ENCODE measurements at regions not wholly inside any gene's neighbourhood (a gene's known extent, or its start where the extent isn't known, plus 50 kb on each side); places are given as distances from the start of the nearest gene placed in this dataset.

DNA sequence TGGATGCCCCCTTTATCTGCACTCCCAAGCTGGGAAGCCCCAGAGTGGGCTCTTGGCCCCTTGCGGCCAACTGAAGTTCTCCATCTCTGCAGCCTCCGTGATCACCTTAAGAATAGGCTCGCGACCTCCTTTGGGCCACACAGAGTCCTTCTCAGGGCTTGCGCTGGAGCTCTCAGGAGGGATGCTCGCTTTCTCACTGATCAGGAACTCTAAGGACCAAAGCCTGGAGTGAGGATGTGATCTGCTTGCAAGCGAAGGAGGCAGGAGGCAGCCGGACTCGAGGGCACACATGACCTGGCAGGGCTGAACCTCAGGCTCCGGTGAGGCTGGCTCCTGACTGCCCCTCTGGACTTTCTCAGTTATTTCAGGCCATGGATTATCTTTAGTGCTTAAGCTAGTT lies 192.1 kb upstream of the MKI67 start:
- DNase-seq: no peak

DNA sequence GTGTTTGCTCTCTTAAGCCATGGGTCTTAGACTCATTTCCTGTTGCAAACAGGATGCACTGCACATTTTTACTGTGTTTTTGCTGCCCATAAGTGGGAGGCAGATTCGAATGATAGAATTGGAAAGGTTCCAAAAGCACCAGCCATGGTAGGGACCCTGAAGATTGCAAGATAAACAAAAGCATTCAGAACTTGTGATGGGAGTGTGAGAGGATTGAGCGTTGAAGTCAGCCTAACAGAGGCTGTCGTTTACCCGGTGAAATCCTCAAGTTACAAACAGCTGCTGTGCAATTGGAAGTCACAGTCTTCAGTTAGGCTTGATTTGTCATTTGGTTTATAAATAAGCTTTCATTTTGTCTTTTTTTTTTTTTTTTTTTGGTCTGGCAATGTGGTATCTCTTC lies 192.7 kb upstream of the MKI67 start:
- no peak for DNase-seq

DNA sequence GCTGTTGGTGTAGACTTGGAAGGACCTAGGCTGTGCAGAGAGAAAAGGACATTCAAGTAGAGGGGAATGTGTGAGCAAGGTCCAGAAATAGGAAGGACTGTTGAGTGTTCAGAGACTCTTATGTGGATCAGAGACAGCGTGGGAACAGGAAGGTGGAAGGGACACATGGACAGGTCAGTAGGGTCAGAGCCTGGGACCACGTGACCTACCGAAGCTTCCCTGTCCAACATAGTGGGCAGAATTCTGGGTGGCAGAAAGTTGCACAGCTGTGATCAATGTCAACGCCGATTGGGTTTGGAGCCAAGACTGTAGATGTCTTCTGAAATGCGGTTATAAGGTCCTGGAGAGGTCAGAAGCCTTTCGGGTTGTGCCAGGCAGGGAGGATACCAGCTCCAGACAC lies 195.9 kb upstream of the MKI67 start:
- DNase-seq: no peak

DNA sequence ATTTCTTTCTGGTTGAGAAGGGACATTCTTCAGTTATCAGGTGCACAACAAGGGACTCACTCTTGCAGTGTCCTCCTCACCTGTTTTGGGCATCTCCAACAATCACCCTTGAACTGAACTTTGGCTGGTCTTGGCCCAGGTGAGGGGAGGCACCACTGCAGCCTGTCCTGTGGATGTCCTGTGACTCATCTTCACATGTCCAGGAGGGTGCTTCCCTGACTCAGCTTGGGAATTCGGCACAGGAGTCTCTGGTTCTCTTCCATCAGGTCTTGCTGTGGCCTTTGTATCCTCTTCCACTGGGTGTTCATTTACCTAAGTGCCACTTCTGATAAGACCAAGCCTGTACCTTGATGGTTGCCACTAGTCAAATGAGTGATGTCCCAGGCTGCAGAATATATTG lies 196.7 kb upstream of the MKI67 start:
- no peak for DNase-seq

DNA sequence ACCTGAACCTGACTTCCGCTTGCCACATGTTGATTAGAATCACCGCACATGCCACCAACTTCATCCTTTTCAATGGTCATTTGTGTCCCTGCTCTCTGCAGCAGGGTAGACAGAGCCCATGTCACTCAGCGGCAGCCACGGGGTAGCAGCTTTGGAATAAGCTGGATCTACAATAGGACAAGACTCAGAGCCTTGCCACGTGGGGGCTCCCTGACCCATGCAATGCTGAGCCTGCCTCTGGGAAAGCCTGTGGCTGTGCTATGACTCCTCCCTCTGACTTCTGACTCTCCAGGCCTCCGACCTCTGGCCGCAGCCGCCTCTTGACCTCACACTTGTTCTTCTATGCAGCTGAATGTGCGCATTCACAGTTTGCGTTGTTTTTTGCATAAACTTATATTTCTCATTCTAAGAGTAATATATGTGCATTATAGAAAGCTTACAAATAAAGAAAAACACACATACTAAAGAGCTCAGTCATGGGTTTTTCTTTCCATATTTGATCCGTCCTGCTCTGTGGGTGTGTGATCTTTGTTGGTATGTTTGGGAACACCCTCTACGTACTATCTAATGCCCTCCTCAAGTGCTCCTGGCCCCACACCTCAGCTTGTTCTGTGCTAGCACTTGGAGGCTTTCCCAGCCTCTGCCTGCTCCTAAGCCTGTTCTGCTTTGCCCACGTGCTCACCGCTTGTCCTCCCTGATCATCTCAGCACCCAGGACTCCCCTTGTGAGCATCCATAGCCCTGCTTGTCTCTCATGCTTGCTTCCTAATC lies 198.0 kb upstream of the MKI67 start:
- DNase-seq: no peak

- no peak for DNase-seq
These were observed 199.6 kb upstream of the MKI67 start for GRCh38 chr10:128325788-128326187.

GRCh38 chr10:128326251-128326650 lies 200.0 kb upstream of the MKI67 start:
- no peak for DNase-seq

DNA sequence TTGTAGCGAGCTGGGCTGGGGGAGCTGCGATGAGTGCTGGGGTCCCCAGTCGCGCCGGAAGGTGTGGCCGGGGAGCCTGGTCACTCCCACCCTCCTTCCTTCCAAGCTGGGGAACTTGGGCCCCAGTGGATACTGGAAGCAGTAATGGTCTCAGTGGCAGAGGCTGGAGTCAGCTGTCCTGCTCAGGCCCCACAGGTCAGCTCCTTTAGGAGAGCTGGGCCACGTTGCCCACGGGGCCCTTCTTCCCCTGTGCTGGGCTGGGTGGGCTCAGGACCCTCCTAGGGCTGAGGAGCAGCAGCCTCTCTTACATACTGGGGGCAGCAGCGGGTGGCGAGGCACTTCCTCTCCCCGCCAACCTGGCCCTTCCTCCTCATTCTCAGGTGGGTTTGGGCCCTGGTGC lies 200.6 kb upstream of the MKI67 start:
- DNase-seq: no peak

GRCh38 chr10:128336401-128336800 lies 210.2 kb upstream of the MKI67 start:
- DNase-seq: no peak

- DNase-seq: no peak
These were observed 211.7 kb upstream of the MKI67 start for GRCh38 chr10:128337860-128338378.

DNA sequence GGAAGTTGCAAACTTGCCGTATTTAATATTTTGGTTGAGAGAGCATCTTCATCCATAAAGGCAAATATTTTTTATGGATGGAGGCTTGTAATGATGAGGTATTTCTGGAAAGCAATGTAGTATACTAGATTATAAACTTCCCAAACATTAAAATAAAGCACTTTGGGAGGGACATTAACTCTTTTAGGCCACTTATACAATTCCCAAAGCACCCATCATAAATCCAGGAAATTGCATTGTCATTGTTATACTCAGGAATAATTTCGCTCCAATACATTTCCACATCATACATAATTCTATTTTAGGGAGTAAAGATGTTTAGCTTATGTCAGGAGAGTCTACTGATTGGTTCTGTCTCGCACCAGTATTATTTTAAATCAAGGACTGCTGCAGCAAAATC lies 212.7 kb upstream of the MKI67 start:
- no peak for DNase-seq

- DNase-seq: no peak
These were observed 213.5 kb upstream of the MKI67 start for GRCh38 chr10:128339753-128340152.

GRCh38 chr10:128345353-128345752 lies 219.1 kb upstream of the MKI67 start:
- DNase-seq: no peak

- no peak for DNase-seq
These were observed 234.6 kb upstream of the MKI67 start for GRCh38 chr10:128360783-128361182.

GRCh38 chr10:128361487-128361886 lies 235.3 kb upstream of the MKI67 start:
- DNase-seq: no peak

DNA sequence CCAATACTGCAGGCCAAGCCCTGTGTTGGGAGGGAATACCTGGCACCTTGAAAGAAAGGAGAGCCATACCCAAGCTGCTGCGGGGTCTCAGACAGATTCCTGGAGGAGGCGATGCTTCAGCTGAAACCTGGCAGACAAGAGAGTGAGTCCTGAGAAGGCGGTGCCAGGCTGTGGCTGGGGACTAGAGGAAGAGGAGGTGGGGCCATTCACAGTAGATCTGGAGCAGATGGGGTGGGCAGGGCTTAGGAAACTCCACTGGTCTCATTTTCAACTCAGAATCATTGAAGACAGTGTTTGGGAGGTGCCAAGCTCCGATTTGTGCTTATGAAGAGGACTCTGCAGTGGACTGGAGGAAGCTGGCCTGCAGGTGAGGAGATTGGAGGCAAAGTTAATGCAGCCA lies 236.3 kb upstream of the MKI67 start:
- no peak for DNase-seq

GRCh38 chr10:128364631-128365030 lies 238.4 kb upstream of the MKI67 start:
- DNase-seq: no peak

GRCh38 chr10:128365156-128365725 lies 239.0 kb upstream of the MKI67 start:
- DNase-seq: no peak

DNA sequence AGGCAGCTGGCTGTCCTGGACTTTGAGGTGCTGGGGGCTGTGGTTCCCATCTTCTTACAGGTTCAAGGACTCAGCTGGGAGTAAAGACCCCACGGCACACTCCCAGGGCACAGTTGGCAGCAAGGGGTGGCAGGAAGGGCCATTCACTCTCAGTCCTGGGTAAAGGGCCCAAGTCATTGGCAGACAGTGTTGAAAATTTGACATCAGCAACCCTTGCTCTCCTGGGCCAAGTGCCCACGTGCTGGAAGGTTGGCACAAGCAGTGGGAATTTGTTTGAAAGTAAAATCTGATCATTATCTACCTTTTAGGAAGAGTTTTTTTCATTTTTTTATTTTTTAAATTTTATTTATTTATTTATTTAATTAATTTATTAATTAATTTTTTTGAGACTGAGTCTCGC lies 241.6 kb upstream of the MKI67 start:
- DNase-seq: no peak

DNA sequence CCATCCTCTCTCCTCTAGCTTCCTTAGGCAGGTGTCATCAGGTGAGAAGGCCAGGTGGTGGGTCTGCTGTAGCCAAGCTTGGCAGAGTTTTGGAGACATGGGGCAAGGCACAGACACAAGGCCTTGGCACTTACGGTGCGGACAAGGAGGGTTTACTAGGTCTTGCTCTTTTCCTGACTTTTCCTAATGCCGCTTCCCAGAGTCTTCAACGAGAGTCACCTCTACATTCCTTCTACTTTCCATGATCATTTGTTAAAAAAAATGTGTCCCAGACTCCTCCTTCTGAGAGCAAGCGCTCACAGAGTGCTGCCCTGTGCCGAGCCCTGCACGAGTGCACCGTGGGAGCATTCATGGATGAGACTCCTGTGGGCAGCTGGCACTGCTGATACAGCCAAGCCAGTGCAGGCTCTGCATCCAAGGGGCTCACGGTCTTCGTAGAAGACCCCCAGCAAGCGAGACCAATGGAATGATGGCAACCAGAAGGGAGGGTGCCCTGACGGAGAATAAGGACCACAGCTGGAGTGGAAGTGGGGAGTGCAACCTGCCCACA lies 243.0 kb upstream of the MKI67 start:
- DNase-seq: no peak

GRCh38 chr10:128373071-128373749 lies 247.0 kb upstream of the MKI67 start:
- no peak for DNase-seq

DNA sequence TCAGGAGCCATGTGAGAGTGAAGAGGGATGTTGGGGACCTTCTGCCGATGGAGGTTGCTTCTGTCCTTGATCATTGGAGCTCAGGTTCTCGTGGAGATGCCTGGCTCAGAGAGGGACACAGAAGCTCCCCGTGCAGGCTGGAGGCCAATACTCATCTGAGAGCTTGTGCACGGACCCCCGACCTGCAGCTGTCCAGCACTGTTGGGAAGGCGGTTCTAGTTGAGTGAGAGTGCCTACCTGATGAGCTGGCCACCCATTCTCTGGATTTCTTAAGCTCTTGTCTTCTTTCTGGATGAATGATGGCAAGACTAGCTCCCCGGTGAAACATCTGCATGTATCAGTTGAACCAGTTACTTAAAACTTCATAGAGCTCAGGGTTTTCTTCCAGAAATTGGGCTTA lies 247.6 kb upstream of the MKI67 start:
- no peak for DNase-seq

DNA sequence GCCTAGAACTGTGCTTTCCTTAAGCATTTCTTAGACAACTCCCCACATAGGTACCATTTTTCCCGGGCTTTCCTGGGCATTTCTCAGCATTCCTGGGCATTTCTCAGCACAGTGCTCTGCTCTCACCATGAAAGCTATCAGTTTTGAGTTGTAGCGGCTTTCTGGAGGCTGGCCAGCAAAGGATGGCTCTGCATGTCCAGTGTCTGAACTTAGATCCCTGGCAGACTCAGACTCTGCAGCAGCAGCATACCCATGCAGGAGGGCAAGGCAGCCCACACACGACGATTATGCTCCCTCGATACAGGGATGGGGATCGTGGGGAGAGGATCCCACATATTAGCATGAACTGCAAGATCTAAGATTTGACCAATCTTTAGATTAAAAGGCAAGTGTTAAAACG lies 248.9 kb upstream of the MKI67 start:
- DNase-seq: no peak

Measured in CD4-positive, alpha-beta T cell treated with Interleukin-17A for 1 hour (primary cell).